Uterus (tissue), 3 donors: ENCODE measurements at regions not wholly inside any gene's neighbourhood (a gene's known extent, or its start where the extent isn't known, plus 50 kb on each side); places are given as distances from the start of the nearest gene placed in this dataset.
"Not testable (repeated sequence)": the region's sequence is repeated elsewhere in the genome, so short reads cannot be mapped to it uniquely, and the experiment has no call there.

Experiments
- DNase-seq, 2 donors: peaks; one replicate each; pipeline ENCODE4 v3.0.0-alpha.2; 2019 to 2020
- H3K27ac ChIP-seq, 2 donors: fragments of 200-600 bp; sonication (generic); 1 replicate in 1 of 2; 2 replicates in 1 of 2; pipeline ENCODE4 v1.5.1; 2016 to 2018
- H3K27me3 ChIP-seq, 2 donors: fragments of 200-600 bp; sonication (generic); one replicate each; pipeline ENCODE4 v1.5.1; 2018 to 2019; ENCODE audit warnings: control low read depth in 1 of 2
- H3K36me3 ChIP-seq, 2 donors: fragments of 200-600 bp; sonication (generic); one replicate each; pipeline ENCODE4 v1.5.1; 2019; ENCODE audit warnings: control low read depth in 1 of 2
- H3K4me1 ChIP-seq, 2 donors: fragments of 200-600 bp; sonication (generic); one replicate each; pipeline ENCODE4 v1.5.1; 2018 to 2019; ENCODE audit warnings: control low read depth in 1 of 2
- H3K4me3 ChIP-seq, 2 donors: fragments of 200-600 bp; sonication (generic); 1 replicate in 1 of 2; 2 replicates in 1 of 2; pipeline ENCODE4 v1.5.1; 2018 to 2019; ENCODE audit warnings: mild to moderate bottlenecking in 1 of 2
- H3K9me3 ChIP-seq, 2 donors: fragments of 200-600 bp; sonication (generic); one replicate each; pipeline ENCODE4 v1.5.1; 2019; ENCODE audit warnings: control low read depth in 1 of 2
- POLR2A ChIP-seq, 2 donors: fragments of 450-650 bp; IDR thresholded peaks; one replicate each; pipeline ENCODE4 v1.6.1; 2016; ENCODE audit warnings: antibody characterized with exemption in 2 of 2, mild to moderate bottlenecking in 1 of 2, moderate library complexity in 1 of 2
- intact Hi-C: fragments of 100-400 bp; cut with DNase I; formaldehyde crosslinking; loops from one replicate; pipeline ENCODE4 v1.15.1; 2023; ENCODE audit warnings: low total_unique reads
- TF ChIP-seq, protein P1 (sequence below), 4 experiments: fragments of 200-600 bp in 2 of 4; fragments of 450-650 bp in 2 of 4; sonication (generic) in 2 of 4; IDR thresholded peaks; one replicate each; pipeline ENCODE4 v1.5.1; 2016 to 2019; ENCODE audit warnings: antibody characterized with exemption in 4 of 4, mild to moderate bottlenecking in 2 of 4, moderate library complexity in 1 of 4
- donor health status: DM: yes; HTN: yes; CAD: no.

GRCh38 chr4:100632163-100632562 is 114.3 kb upstream of the EMCN start:
- H3K36me3 ChIP-seq: no peaks in the 10 kb centered on the region
- no peak for DNase-seq
- H3K27ac ChIP-seq: no peak overlapping the region
- no peaks in the 10 kb centered on the region for H3K9me3 ChIP-seq
- H3K4me3 ChIP-seq: no peak overlapping the region
- intact Hi-C loops: no loop called here
- H3K4me1 ChIP-seq: no peaks in the 10 kb centered on the region
- H3K27me3 ChIP-seq: no peaks in the 10 kb centered on the region
- no peak for TF ChIP-seq POLR2A (IDR thresholded peaks at IDR 0.05)
- TF ChIP-seq, protein P1, sequence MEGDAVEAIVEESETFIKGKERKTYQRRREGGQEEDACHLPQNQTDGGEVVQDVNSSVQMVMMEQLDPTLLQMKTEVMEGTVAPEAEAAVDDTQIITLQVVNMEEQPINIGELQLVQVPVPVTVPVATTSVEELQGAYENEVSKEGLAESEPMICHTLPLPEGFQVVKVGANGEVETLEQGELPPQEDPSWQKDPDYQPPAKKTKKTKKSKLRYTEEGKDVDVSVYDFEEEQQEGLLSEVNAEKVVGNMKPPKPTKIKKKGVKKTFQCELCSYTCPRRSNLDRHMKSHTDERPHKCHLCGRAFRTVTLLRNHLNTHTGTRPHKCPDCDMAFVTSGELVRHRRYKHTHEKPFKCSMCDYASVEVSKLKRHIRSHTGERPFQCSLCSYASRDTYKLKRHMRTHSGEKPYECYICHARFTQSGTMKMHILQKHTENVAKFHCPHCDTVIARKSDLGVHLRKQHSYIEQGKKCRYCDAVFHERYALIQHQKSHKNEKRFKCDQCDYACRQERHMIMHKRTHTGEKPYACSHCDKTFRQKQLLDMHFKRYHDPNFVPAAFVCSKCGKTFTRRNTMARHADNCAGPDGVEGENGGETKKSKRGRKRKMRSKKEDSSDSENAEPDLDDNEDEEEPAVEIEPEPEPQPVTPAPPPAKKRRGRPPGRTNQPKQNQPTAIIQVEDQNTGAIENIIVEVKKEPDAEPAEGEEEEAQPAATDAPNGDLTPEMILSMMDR (IDR thresholded peaks at IDR 0.05): no peak

- no peaks in the 10 kb centered on the region for H3K27me3 ChIP-seq
- H3K36me3 ChIP-seq: no peaks in the 10 kb centered on the region
- DNase-seq: no peak
- TF ChIP-seq, protein P1 (IDR thresholded peaks at IDR 0.05): no peak
- no peak for TF ChIP-seq POLR2A (IDR thresholded peaks at IDR 0.05)
- H3K4me1 ChIP-seq: no peaks in the 10 kb centered on the region
- no peaks in the 10 kb centered on the region for H3K9me3 ChIP-seq
- H3K4me3 ChIP-seq: no peak overlapping the region
- intact Hi-C loops: no loop called here
- H3K27ac ChIP-seq: no peak overlapping the region
Observed at GRCh38 chr4:100631281-100631968, 113.6 kb upstream of the EMCN start.

DNA sequence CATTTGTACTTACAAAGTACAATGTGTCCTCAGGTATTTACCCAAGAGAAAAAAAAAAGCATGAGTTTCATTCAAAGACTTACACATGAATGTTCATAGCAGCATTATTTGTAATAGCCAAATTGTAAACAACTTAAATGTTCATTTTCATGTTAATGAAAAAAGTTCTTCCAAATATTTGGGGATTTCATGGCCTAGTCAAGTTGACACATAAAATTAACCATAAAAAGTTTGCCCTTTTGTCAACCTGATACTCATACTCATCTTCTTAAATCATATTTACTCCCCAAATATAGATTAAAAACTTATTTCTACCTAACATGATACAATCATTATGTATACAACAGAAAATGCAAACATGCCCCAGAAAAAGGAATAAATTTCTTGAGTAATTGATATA is 112.5 kb upstream of the EMCN start:
- H3K27me3 ChIP-seq: no peaks in the 10 kb centered on the region
- H3K36me3 ChIP-seq: no peaks in the 10 kb centered on the region
- no peak overlapping the region for H3K27ac ChIP-seq
- TF ChIP-seq, protein P1 (IDR thresholded peaks at IDR 0.05): no peak
- no peak for TF ChIP-seq POLR2A (IDR thresholded peaks at IDR 0.05)
- H3K4me3 ChIP-seq: no peak overlapping the region
- H3K9me3 ChIP-seq: no peaks in the 10 kb centered on the region
- intact Hi-C loops: no loop called here
- DNase-seq: no peak
- H3K4me1 ChIP-seq: no peaks in the 10 kb centered on the region

DNA sequence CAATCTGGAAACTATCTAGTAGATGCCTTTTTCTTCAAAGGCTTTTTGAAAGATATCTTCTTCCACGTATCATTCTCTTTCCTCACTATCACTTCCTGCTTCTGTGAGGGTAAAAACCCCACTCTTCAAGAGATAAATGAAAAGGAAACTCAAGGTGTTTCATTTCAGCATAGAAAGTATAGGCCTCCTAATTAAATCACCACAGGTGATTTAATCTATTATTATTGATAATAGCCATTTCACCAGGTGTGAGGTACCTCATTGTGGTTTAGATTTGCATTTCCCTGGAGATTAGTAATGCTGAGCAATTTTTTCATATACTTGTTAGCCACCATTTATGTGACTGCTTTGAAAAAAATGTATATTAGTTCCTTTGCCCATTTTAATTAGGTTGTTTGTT is 92.0 kb upstream of the EMCN start:
- DNase-seq: no peak
- Histone ChIP-seq H3K27ac (no peak overlapping the region), H3K36me3 (no peaks in the 10 kb centered on the region), H3K9me3 (no peaks in the 10 kb centered on the region), H3K27me3 (no peaks in the 10 kb centered on the region), H3K4me1 (no peaks in the 10 kb centered on the region), H3K4me3 (no peak overlapping the region)
- TF ChIP-seq POLR2A (IDR thresholded peaks at IDR 0.05): no peak
- TF ChIP-seq, protein P1 (IDR thresholded peaks at IDR 0.05): no peak
- intact Hi-C loops: no loop called here

DNA sequence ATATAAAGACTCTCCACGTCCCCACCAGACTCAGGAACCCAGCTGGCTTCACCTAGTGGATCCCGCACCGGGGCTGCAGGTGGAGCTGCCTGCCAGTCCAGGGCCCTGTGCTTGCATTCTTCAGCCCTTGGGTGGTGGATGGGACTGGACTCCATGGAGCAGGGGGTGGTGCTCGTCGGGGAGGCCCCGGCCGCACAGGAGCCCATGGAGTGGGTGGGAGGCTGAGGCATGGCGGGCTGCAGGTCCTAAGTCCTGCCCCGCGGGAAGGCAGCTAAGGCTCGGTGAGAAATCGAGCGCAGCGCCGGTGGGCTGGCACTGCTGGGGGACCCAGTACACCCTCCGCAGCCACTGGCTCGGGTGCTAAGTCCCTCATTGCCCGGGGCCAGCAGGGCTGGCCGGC is 90.8 kb upstream of the EMCN start:
- H3K9me3 ChIP-seq, H3K27me3 ChIP-seq, DNase-seq, H3K27ac ChIP-seq, H3K4me3 ChIP-seq, intact Hi-C loops, H3K4me1 ChIP-seq, H3K36me3 ChIP-seq: not testable (repeated sequence)

- no peaks in the 10 kb centered on the region for H3K27me3 ChIP-seq
- intact Hi-C loops: no loop called here
- TF ChIP-seq, protein P1 (IDR thresholded peaks at IDR 0.05): no peak
- TF ChIP-seq POLR2A (IDR thresholded peaks at IDR 0.05): no peak
- H3K27ac ChIP-seq: no peak overlapping the region
- DNase-seq: no peak
- no peaks in the 10 kb centered on the region for H3K36me3 ChIP-seq
- no peaks in the 10 kb centered on the region for H3K9me3 ChIP-seq
- no peaks in the 10 kb centered on the region for H3K4me1 ChIP-seq
- no peak overlapping the region for H3K4me3 ChIP-seq
Observed at GRCh38 chr4:100605144-100605543, 87.3 kb upstream of the EMCN start.
